ELR (cell line): ENCODE measurements at regions not wholly inside any gene's neighbourhood (a gene's known extent, or its start where the extent isn't known, plus 50 kb on each side); places are given as distances from the start of the nearest gene placed in this dataset.

Source experiments
- DNase-seq: peaks from one replicate; pipeline ENCODE4 v3.0.0-alpha.2; 2015; ENCODE audit warnings: low read depth

DNA sequence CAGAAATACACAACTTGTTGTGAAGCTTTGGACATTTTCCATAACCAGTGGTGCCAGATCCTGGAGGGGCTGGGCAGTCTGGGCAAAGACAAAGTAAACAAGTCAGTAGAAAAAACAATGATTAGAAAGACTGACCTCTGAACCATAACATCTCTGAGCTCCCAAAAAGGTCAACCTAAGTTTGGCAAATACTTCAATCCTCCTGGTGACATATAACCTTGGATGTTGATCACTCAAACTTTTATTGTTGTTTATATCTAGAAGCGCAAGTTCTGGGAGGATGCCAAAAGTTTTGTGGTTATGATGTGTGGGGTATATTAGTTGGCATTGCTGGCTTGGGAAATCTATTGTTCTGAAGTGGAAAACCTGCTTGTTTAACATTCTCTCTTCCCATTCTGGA lies 257.7 kb downstream of the DIPK2A start:
- peak; percentile 9 for DNase-seq

DNA sequence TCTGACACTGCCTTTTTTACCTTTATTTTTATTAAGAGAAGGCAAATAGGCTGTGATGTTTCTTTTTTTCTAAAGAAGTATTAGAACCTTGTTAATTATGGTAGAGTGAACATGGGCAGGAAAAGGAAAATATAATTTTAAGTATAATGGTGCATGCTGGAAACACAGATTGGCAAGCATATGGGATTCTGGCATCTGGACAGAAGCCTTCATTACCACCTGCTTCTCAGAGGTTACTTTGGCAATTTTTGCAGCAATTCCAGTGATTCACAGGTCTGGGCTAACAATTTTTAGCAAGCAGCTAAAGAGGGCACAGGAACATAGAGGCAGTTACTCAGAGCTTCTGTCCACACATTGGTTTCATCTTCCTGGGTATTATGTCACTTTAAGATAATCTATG lies 258.3 kb downstream of the DIPK2A start:
- no peak for DNase-seq

- DNase-seq = no peak
Measured at GRCh38 chr3:144235489-144235888, 263.9 kb downstream of the DIPK2A start.

GRCh38 chr3:144237351-144237750 lies 265.7 kb downstream of the DIPK2A start:
- no peak for DNase-seq

DNA sequence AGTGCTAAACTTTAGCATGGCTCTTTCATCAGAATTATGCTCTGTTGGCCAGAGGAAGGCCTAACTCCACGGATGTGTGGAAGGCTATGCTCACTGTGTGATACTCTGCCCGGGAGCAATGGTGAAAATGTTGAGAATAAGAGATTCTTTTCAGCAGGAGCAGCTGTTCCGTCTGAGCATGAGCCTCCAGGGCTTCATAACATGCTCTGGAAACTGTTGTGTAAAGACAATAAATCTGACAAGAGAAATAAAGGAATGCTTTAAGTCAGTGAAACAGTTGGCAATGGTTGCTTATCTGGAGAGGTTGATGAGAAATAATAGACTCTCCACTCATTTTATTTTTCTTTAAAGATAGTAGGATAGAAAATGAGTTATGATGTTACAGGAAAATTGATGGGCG lies 269.8 kb downstream of the DIPK2A start:
- DNase-seq = no peak

- no peak for DNase-seq
Measured at GRCh38 chr3:144242747-144243146, 271.1 kb downstream of the DIPK2A start.

DNA sequence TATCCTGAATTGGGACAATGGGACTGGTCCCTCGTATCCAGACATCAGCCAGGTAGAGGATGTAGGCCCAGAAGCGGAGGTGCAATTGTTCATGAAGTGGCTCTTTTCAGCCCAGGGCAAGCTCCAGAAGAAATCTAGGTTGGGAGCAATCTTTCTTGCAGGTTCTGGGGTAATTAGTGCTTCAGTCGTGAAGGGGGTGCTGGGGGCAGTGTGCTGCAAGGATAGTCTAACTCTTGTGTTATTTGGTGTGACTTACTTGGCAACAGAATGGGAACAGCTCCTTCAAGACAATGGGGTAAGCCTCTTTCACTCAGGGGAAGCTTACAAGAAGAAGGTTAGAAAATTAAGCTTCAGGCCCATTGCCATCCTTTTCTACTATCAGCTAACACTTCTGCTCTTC lies 273.0 kb downstream of the DIPK2A start:
- no peak for DNase-seq

- DNase-seq = no peak
Measured at GRCh38 chr3:144252896-144253295, 281.3 kb downstream of the DIPK2A start.

GRCh38 chr3:144257381-144257780 lies 285.8 kb downstream of the DIPK2A start:
- DNase-seq = no peak

GRCh38 chr3:144259267-144259666 lies 287.6 kb downstream of the DIPK2A start:
- DNase-seq = no peak

DNA sequence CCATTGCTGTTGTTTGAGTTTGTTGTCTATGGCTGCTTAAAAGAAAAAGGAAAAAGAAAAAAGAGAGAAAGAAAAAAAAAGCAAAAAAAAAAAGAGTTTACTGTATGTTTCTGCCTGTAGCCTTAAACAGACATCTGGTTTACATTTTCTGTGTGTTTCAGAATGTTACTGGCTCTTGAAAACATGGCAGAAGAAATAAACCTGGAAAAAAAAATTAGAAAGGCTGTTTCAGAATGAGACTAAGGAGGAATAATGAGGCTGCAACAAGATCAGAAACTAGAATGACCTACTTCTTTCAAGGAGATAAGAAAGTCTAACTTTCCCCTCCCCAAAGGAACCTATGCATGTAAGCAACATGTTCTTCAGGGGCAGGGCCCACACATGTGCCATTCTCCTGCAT lies 292.1 kb downstream of the DIPK2A start:
- no peak for DNase-seq

DNA sequence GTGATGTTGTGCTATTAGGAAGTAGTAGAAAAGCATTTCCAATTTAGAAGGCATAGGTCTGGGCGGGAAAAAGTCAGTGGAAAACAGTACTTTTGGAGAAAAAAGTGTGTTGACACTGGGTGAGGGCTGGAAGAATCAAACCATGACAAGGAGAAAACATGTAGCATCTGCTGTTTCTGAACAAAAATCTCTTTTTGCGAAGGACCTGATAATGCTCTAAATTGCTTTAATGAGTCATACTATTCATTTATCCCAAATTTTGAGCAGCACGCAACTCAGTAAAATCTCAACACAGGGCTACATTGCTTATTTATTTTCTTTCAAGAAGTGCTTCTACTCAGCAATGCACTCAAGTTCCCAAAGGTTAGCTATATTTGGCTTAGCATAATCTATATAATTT lies 292.7 kb downstream of the DIPK2A start:
- DNase-seq = no peak

- DNase-seq = no peak
Measured at GRCh38 chr3:144264794-144265193, 293.2 kb downstream of the DIPK2A start.

DNA sequence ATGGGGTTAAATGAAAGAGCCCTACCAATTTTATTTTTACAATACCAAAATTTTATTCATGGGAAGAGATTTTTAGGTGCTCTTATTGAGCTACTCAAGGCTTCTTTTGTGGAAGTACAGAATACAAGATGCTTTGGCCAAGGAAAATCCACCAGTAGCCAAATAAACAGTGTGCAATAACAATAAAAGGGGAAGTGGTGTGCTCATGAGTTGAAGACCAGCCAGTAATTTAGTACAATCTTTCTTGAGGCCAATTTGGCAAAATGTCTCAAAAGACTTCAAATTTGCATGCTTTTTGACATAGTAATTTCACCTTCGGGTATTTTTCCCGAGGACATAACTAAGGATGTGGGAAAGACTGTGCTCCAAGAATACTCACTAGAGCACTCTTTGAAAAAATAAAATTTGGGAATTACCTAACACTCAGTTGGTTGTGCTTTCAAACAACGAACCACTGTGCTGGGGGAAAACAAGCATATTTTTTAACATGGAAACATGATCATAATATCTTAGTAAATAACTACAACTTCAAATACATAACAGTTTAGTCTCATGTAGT lies 294.0 kb downstream of the DIPK2A start:
- DNase-seq = no peak

DNA sequence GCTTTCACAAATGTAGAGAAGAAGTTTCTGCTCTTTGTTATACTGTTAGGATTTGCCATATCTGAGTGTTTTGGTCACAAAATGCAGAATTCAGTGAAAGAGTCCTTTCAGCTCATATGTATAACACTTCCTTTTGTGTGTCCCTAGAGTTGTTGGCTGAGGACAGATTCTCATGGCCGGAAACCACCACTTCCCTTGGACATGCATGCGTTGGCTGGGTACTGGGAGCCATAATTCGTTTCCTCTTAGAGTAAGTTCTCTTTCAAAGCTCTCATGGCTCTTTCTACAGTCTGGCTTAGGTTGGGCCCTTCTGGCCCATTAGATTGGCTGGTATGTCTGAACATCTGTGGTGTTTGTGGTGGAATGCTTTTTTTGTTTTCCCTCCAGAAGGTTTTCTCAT lies 298.5 kb downstream of the DIPK2A start:
- no peak for DNase-seq

- DNase-seq = no peak
Measured at GRCh38 chr3:144272680-144273079, 301.1 kb downstream of the DIPK2A start.

DNA sequence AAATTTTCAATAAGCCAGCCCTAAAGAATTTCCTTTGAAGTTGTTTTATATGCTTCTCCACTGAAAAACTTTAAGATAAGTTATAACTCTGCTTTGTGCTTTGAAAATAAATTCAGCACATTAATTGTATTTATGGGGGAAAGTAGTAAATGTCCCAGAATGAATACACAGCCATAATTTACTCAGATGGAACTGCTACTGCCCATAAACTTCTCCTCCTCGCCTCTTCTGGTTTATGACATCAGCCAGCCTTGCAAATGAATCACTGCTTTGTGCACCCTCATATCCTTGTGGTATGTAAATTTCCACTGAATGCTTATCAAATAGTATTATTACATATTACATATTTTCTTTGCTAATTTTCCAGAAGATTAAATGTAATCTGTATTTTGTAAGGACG lies 302.0 kb downstream of the DIPK2A start:
- DNase-seq = peak; percentile 1

- DNase-seq = no peak
Measured at GRCh38 chr3:144275005-144275404, 303.4 kb downstream of the DIPK2A start.

GRCh38 chr3:144282313-144282712 lies 310.7 kb downstream of the DIPK2A start:
- no peak for DNase-seq

DNA sequence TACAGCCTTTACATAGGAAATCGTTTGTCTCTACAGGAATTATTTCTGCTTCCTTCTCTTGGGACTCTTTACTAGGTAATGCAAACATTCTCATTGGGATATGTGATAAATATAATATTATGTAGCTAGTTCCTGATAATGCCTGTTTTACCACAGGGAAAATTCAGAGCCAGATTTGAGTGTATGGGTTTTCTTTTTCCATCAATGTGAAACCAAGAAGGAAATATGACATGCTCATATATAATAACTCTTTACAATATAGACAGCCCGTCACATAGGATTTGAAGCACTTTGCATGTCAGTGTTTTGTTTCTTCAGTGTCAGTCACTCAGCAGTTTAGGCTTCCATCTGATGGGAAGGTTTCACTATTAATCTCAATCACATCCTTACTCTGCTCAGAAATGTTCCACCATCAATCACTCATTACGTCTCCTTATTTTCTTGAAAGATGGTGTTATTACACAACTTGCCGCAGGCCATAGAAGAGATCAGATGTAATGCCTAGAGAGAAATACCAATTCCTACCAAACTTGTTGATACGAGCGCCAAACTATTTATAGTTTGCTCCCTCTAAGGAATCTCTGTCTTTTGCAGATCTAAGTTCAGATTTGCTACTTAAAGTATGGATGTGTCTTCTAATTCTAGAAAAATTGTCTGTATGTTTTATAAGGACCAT lies 314.8 kb downstream of the DIPK2A start:
- no peak for DNase-seq

DNA sequence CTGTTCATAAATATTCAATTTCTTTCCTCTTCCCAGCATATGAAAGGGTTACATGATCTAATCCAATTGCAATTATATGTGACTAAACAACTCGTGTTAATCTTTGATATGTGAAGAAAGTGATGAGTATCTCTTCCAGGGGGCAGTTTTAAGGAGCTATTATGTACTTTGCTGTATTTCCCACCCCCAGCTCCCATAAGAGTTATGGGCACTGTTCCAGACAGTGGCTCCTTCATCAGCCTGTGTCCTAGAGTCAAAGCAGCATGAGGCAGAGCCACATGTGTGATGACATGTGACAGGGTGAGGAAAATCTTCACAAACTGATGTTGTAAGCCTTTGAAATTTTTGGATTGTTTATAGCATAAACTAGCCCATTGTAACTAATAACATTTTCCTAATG lies 315.4 kb downstream of the DIPK2A start:
- no peak for DNase-seq

DNA sequence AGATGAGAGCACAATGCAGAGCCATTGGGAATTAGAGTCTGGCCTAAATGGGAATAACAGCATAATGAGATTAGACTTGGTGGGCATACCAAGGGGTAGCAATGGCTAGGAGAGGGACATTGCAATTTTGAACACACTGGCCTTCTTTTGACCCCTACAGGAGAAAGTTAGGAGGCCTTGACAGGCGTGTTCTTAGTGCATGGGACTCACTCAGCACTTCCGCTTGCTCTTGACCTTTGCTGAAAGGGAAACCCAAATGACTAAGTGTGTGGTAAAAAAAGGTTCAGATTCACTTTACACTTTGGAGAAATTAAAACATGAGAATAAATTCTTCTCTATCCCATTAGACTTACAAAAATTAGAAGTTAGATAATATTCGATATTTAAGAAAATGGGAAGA lies 317.4 kb downstream of the DIPK2A start:
- no peak for DNase-seq

- DNase-seq = no peak
Measured at GRCh38 chr3:144294659-144295538, 323.3 kb downstream of the DIPK2A start.
